Upper lobe of right lung (tissue), 1 donor: ENCODE measurements at regions not wholly inside any gene's neighbourhood (a gene's known extent, or its start where the extent isn't known, plus 50 kb on each side); places are given as distances from the start of the nearest gene placed in this dataset.

ENCODE experiments used
- ATAC-seq: fragments of 200-7000 bp; cut with Tn5 transposase; one replicate; pipeline ENCODE4 v1.9.1; 2020; ENCODE audit warnings: mild to moderate bottlenecking, moderate library complexity
- DNase-seq: peaks from one replicate; pipeline ENCODE4 v3.0.0-alpha.2; 2020
- H3K27ac ChIP-seq: fragments of 200-600 bp; one replicate; pipeline ENCODE4 v1.8.0; 2022
- H3K27me3 ChIP-seq: fragments of 200-600 bp; one replicate; pipeline ENCODE4 v1.8.0; 2022; ENCODE audit warnings: mild to moderate bottlenecking
- H3K36me3 ChIP-seq: fragments of 200-600 bp; one replicate; pipeline ENCODE4 v1.8.0; 2022
- H3K4me1 ChIP-seq: fragments of 200-600 bp; one replicate; pipeline ENCODE4 v1.8.0; 2022
- H3K4me3 ChIP-seq: fragments of 200-600 bp; one replicate; pipeline ENCODE4 v1.8.0; 2022; ENCODE audit warnings: mild to moderate bottlenecking
- H3K9me3 ChIP-seq: fragments of 200-600 bp; one replicate; pipeline ENCODE4 v1.8.0; 2022
- intact Hi-C: fragments of 100-400 bp; cut with DNase I; formaldehyde crosslinking; loops from one replicate; pipeline ENCODE4 v1.11.0; 2022
- TF ChIP-seq, protein P1 (sequence below): fragments of 200-600 bp; IDR thresholded peaks from one replicate; pipeline ENCODE4 v1.8.0; 2022; ENCODE audit warnings: antibody characterized with exemption
- donor health status: DM: no; HTN: yes; CAD: no; lungs with severe emphysema.

DNA sequence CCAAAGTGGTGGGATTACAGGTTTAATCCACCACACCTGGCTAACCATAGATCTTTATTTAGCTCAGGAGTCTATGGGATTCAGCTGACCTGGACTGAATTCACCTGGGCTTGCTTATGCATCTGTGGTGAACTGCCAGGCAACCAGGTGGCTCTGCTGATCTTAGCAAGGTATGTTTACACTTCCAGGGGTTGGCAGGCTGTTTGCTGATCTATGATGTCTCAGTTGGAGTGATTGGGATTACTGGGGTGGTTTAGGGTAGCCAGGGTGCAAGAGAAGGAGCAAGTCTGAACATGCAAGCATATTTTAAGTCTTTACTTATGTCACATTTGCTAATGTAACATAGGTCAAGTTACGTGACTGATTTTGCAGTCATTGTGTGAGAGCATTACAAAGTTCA is 63.6 kb upstream of the JAK2 start:
- peaks cover 4% of the 10 kb centered on the region for H3K4me1 ChIP-seq
- TF ChIP-seq, protein P1, sequence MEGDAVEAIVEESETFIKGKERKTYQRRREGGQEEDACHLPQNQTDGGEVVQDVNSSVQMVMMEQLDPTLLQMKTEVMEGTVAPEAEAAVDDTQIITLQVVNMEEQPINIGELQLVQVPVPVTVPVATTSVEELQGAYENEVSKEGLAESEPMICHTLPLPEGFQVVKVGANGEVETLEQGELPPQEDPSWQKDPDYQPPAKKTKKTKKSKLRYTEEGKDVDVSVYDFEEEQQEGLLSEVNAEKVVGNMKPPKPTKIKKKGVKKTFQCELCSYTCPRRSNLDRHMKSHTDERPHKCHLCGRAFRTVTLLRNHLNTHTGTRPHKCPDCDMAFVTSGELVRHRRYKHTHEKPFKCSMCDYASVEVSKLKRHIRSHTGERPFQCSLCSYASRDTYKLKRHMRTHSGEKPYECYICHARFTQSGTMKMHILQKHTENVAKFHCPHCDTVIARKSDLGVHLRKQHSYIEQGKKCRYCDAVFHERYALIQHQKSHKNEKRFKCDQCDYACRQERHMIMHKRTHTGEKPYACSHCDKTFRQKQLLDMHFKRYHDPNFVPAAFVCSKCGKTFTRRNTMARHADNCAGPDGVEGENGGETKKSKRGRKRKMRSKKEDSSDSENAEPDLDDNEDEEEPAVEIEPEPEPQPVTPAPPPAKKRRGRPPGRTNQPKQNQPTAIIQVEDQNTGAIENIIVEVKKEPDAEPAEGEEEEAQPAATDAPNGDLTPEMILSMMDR = no peak
- no peaks in the 10 kb centered on the region for H3K27me3 ChIP-seq
- H3K27ac ChIP-seq = no peak overlapping the region
- no peak for DNase-seq
- no peaks in the 10 kb centered on the region for H3K9me3 ChIP-seq
- H3K36me3 ChIP-seq = no peaks in the 10 kb centered on the region
- no peak overlapping the region for H3K4me3 ChIP-seq
- no peak for ATAC-seq
- intact Hi-C loops = loop anchor here (10.0 kb wide), 1 partner anchor 157 kb away; no protein-coding TSS in a partner anchor

DNA sequence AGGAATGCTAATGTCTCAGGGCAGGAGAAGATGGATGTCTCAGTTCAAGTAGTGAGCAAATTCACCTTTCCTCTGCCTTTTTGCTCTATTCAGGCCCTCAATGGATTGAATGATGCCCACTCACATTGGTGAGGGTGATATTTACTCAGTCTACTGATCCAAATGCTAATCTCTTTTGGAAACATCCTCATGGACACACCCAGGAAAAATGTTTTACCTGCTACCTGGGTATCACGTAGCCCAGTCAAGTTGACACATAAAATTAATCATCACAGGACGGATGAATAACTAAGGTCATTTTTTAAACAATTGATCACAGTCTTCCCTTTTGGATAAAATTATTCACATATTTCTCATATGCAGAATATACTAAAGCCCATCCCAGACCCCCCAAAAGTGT is 63.0 kb upstream of the JAK2 start:
- peaks cover 4% of the 10 kb centered on the region for H3K4me1 ChIP-seq
- ATAC-seq (no peak), DNase-seq (no peak)
- no peak overlapping the region for H3K27ac ChIP-seq
- H3K9me3 ChIP-seq = no peaks in the 10 kb centered on the region
- H3K36me3 ChIP-seq = no peaks in the 10 kb centered on the region
- TF ChIP-seq, protein P1 = no peak
- H3K27me3 ChIP-seq = no peaks in the 10 kb centered on the region
- intact Hi-C loops = loop anchor here (10.0 kb wide), 1 partner anchor 157 kb away; no protein-coding TSS in a partner anchor
- H3K4me3 ChIP-seq = no peak overlapping the region

DNA sequence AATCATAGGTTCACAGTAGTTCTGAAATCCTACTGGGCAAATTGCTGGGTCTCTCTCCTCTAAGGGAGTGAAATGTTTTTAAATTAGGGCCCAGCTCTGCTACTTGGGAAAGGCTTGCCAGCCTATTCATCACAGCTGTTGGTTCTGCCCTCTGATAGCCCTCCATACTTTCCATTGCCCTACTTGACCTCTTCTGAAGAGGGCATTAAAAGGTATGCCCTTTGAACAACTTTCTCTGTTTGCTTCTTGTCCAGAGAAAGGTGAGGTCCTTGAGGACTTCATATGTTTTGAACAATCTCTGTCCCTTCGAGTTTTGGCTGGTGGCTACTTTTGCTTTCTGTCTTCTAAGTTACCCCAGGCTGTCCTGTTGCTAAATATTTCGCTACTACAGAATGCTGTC is 62.3 kb upstream of the JAK2 start:
- no peaks in the 10 kb centered on the region for H3K27me3 ChIP-seq
- peaks cover 4% of the 10 kb centered on the region for H3K4me1 ChIP-seq
- peak; percentile 71 for ATAC-seq
- H3K27ac ChIP-seq = peak overlapping the region; percentile 8
- no peaks in the 10 kb centered on the region for H3K36me3 ChIP-seq
- TF ChIP-seq, protein P1 = no peak
- no peak for DNase-seq
- intact Hi-C loops = loop anchor here (10.0 kb wide), 1 partner anchor 158 kb away; no protein-coding TSS in a partner anchor
- no peaks in the 10 kb centered on the region for H3K9me3 ChIP-seq
- no peak overlapping the region for H3K4me3 ChIP-seq

DNA sequence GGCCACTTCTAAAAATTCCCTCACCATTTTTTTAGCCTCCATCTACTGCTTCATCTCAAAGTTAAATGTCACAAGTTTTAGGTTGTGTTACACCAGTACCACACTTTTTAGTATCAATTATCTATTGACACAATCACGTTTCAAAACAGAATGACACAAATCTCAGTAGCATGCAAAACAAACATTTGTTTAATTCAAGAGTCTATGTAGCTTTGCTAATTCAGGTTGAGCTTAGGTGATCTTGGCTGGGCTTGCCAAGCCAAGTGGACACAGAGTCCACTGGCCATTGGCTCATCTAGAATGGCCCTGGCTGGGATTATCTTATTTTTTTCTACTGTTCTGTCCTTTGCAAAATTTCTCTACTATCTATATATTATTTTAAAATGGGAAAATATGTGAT is 61.9 kb upstream of the JAK2 start:
- intact Hi-C loops = loop anchor here (10.0 kb wide), 1 partner anchor 158 kb away; no protein-coding TSS in a partner anchor
- peak overlapping the region; percentile 8 for H3K27ac ChIP-seq

DNA sequence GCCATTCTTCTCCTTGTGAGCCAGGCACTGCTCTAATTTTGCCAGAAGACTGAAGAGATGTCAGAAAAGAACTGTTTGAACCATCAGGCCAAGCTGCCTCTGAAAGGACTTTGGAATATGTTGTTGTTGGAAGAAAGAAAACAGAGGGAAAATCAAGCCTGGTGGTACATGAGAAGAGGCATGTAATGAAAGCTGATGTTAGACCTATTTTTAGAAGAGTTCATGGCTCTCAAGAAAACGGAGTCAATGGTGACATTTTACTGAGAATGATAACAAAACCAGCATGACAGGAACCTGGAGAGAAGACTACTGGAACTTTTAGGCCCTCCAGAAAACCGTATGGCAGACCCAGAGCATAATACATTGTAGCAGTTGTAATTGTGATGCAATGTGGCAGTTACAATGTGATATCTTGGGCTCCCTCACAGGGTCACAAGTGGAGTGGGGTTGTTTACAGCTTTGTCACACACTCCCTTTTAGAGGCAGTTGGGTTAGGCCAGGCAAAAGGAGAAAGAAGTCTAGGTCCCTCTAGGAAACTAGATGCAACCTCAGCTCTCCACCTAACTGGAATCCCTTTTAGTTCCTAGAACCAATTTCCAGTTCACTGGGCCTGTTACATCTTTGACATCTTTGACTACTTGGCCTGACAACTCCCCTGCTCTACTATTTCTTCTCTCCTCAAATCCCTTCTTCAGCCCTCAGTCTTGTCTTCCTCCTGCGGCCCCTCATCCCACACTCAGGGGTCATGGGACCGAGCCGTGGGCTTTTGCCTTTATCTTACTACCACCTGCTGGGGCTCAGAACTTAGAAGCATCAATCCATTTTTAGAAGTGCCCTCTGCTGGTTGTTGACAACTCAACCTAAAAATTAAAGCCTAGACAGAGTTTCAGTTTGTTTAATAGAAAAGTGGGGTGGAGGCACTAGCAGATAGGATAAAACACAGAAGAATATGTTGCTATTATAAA is 61.2 kb upstream of the JAK2 start:
- no peak for DNase-seq
- Histone ChIP-seq H3K36me3 (no peaks in the 10 kb centered on the region), H3K4me1 (peaks cover 4% of the 10 kb centered on the region), H3K27ac (no peak overlapping the region), H3K9me3 (no peaks in the 10 kb centered on the region), H3K4me3 (no peak overlapping the region), H3K27me3 (no peaks in the 10 kb centered on the region)
- TF ChIP-seq, protein P1 = peak; percentile 33
- intact Hi-C loops = loop anchor here (10.0 kb wide), 1 partner anchor 159 kb away; no protein-coding TSS in a partner anchor
- ATAC-seq = peak; percentile 45

More for the DNA sequence above, 61.9 kb upstream of the JAK2 start:
- H3K9me3 ChIP-seq = no peaks in the 10 kb centered on the region
- peaks cover 4% of the 10 kb centered on the region for H3K4me1 ChIP-seq
- H3K36me3 ChIP-seq = no peaks in the 10 kb centered on the region
- ATAC-seq = peak; percentile 27
- no peaks in the 10 kb centered on the region for H3K27me3 ChIP-seq
- no peak for DNase-seq
- TF ChIP-seq, protein P1 = no peak
- H3K4me3 ChIP-seq = no peak overlapping the region
